ENCODE measurements at regions not wholly inside any gene's neighbourhood (a gene's known extent, or its start where the extent isn't known, plus 50 kb on each side); places are given as distances from the start of the nearest gene placed in this dataset.

DNA sequence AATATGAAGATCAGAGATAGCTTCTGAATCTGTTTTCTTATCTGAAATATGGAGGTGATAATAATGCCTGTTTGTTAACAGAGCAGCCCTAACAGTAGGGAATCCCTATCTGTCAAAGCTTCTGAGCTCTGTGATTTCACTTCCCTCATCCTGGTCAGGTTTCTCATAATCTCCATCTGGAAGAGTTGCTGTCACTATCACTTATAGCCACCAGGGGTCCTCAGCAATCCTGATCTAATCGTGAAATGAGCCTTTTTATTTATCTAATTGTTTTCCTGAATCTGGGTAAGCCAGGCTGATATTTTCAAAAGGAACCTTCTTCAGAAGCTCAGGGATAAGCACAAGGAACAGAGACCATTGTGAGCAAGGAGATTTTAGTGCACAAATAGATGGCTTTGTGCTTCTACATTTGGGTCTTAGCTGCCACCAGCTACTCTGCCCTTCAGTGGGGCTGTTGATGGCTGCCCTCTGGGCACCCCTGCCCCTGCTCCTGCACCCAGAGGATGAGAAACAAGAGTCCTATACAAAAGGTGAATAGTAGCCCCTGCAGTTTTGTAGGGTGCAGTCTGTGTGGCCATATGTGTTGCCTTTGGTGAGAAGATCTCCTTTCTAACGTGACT, 196.4 kb upstream of the RADX start:
- TF ChIP-seq, protein P1, sequence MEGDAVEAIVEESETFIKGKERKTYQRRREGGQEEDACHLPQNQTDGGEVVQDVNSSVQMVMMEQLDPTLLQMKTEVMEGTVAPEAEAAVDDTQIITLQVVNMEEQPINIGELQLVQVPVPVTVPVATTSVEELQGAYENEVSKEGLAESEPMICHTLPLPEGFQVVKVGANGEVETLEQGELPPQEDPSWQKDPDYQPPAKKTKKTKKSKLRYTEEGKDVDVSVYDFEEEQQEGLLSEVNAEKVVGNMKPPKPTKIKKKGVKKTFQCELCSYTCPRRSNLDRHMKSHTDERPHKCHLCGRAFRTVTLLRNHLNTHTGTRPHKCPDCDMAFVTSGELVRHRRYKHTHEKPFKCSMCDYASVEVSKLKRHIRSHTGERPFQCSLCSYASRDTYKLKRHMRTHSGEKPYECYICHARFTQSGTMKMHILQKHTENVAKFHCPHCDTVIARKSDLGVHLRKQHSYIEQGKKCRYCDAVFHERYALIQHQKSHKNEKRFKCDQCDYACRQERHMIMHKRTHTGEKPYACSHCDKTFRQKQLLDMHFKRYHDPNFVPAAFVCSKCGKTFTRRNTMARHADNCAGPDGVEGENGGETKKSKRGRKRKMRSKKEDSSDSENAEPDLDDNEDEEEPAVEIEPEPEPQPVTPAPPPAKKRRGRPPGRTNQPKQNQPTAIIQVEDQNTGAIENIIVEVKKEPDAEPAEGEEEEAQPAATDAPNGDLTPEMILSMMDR (IDR thresholded peaks at IDR 0.05), result peak; percentile 71
- TF ChIP-seq ZFX (IDR thresholded peaks at IDR 0.05; ENCODE audit: borderline replicate concordance), result no peak

Data from 22Rv1 (cell line).